GM21390 (cell line): ENCODE measurements at regions not wholly inside any gene's neighbourhood (a gene's known extent, or its start where the extent isn't known, plus 50 kb on each side); places are given as distances from the start of the nearest gene placed in this dataset.
"Not testable (repeated sequence)": the region's sequence is repeated elsewhere in the genome, so short reads cannot be mapped to it uniquely, and the experiment has no call there.

Experiments
- ATAC-seq: cut with Tn5 transposase; IDR thresholded peaks from one replicate; pipeline ENCODE4 v1.9.1; 2021; ENCODE audit not compliant: unreplicated experiment

- ATAC-seq = no peak
Measured at GRCh38 chr4:62588671-62589070, 1388.5 kb downstream of the ADGRL3 start.

GRCh38 chr4:62571494-62571893 is 1371.4 kb downstream of the ADGRL3 start:
- no peak for ATAC-seq

- no peak for ATAC-seq
Measured at GRCh38 chr4:62560858-62561257, 1360.7 kb downstream of the ADGRL3 start.

- no peak for ATAC-seq
Measured at GRCh38 chr4:62550121-62550520, 1350.0 kb downstream of the ADGRL3 start.

GRCh38 chr4:62549601-62550000 is 1349.5 kb downstream of the ADGRL3 start:
- ATAC-seq = no peak

- no peak for ATAC-seq
Measured at GRCh38 chr4:62548765-62549164, 1348.6 kb downstream of the ADGRL3 start.

- ATAC-seq = no peak
Measured at GRCh38 chr4:62548108-62548524, 1348.0 kb downstream of the ADGRL3 start.

GRCh38 chr4:62544428-62544827 is 1344.3 kb downstream of the ADGRL3 start:
- ATAC-seq = no peak

GRCh38 chr4:62543002-62543401 is 1342.9 kb downstream of the ADGRL3 start:
- no peak for ATAC-seq

- no peak for ATAC-seq
Measured at GRCh38 chr4:62533573-62533972, 1333.4 kb downstream of the ADGRL3 start.

- ATAC-seq = no peak
Measured at GRCh38 chr4:62531731-62532130, 1331.6 kb downstream of the ADGRL3 start.

GRCh38 chr4:62531264-62531663 is 1331.1 kb downstream of the ADGRL3 start:
- no peak for ATAC-seq

- no peak for ATAC-seq
Measured at GRCh38 chr4:62528874-62529273, 1328.7 kb downstream of the ADGRL3 start.

GRCh38 chr4:62526671-62527070 is 1326.5 kb downstream of the ADGRL3 start:
- no peak for ATAC-seq

GRCh38 chr4:62523256-62523655 is 1323.1 kb downstream of the ADGRL3 start:
- ATAC-seq = no peak

- ATAC-seq = no peak
Measured at GRCh38 chr4:62522273-62522672, 1322.1 kb downstream of the ADGRL3 start.

GRCh38 chr4:62517716-62518115 is 1317.6 kb downstream of the ADGRL3 start:
- no peak for ATAC-seq

- ATAC-seq = no peak
Measured at GRCh38 chr4:62513306-62513705, 1313.2 kb downstream of the ADGRL3 start.

- ATAC-seq = no peak
Measured at GRCh38 chr4:62512271-62512670, 1312.1 kb downstream of the ADGRL3 start.

- ATAC-seq = no peak
Measured at GRCh38 chr4:62510228-62510627, 1310.1 kb downstream of the ADGRL3 start.

GRCh38 chr4:62500296-62500695 is 1300.2 kb downstream of the ADGRL3 start:
- ATAC-seq = no peak

- ATAC-seq = no peak
Measured at GRCh38 chr4:62495032-62495431, 1294.9 kb downstream of the ADGRL3 start.

- ATAC-seq = not testable (repeated sequence)
Measured at GRCh38 chr4:62491756-62492155, 1291.6 kb downstream of the ADGRL3 start.

GRCh38 chr4:62490635-62491034 is 1290.5 kb downstream of the ADGRL3 start:
- ATAC-seq = no peak
